Adrenal gland (tissue), 9 donors: ENCODE measurements at regions not wholly inside any gene's neighbourhood (a gene's known extent, or its start where the extent isn't known, plus 50 kb on each side); places are given as distances from the start of the nearest gene placed in this dataset.
"Not testable (repeated sequence)": the region's sequence is repeated elsewhere in the genome, so short reads cannot be mapped to it uniquely, and the experiment has no call there.

Experiments used
- DNase-seq, 7 donors: peaks; one replicate each; pipeline ENCODE4 v3.0.0-alpha.2; 2019 to 2020
- H3K27ac ChIP-seq, 5 donors: fragments of 200-600 bp; sonication (generic) in 4 of 5; 1 replicate in 3 of 5; 2 replicates in 2 of 5; pipeline versions ENCODE4 v1.5.1 to v1.8.0; 2016 to 2020; ENCODE audit warnings: mild to moderate bottlenecking in 1 of 5
- H3K27me3 ChIP-seq: fragments of 200-600 bp; 2 replicates; pipeline ENCODE4 v1.8.0; 2021
- H3K36me3 ChIP-seq, 2 donors: fragments of 200-600 bp; replicated peaks in 1 of 2; 1 replicate in 1 of 2; 2 replicates in 1 of 2; pipeline versions ENCODE4 v1.5.1 to v1.8.0; 2018 to 2022
- H3K4me1 ChIP-seq, 2 donors: fragments of 200-600 bp; replicated peaks in 1 of 2; 1 replicate in 1 of 2; 2 replicates in 1 of 2; pipeline versions ENCODE4 v1.5.1 to v1.8.0; 2018 to 2021
- H3K4me3 ChIP-seq, 4 donors: fragments of 200-600 bp; sonication (generic) in 3 of 4; one replicate each; pipeline ENCODE4 v1.5.1; 2016 to 2018
- H3K9me3 ChIP-seq, 3 donors: fragments of 200-600 bp; sonication (generic) in 1 of 3; replicated peaks in 1 of 3; 1 replicate in 2 of 3; 2 replicates in 1 of 3; pipeline versions ENCODE4 v1.5.1 to v1.8.0; 2016 to 2021
- CTCF ChIP-seq, 6 experiments: fragments of 450-650 bp in 4 of 6; fragments of 200-600 bp in 2 of 6; sonication (generic) in 1 of 6; IDR thresholded peaks; 1 replicate in 5 of 6; 2 replicates in 1 of 6; pipeline versions ENCODE4 v1.5.1 to v1.8.0; 2016 to 2021; ENCODE audit warnings: antibody characterized with exemption in 6 of 6, mild to moderate bottlenecking in 2 of 6, moderate library complexity in 1 of 6
- POLR2A ChIP-seq, 2 donors: fragments of 450-650 bp; IDR thresholded peaks; one replicate each; pipeline ENCODE4 v1.6.1; 2017; ENCODE audit warnings: antibody characterized with exemption in 2 of 2, mild to moderate bottlenecking in 2 of 2, moderate library complexity in 1 of 2
- WGBS, 4 donors: extraction: QIAGEN DNeasy Blood & Tissue Kit in 2 of 4; methylation state at CpG; one replicate each; pipeline versions ENCODE4 v1.1.5 to v1.1.7; 2013 to 2017; 5-methylcytosine and 5-hydroxymethylcytosine counted together
- intact Hi-C, 2 donors: fragments of 100-400 bp; cut with DNase I; formaldehyde crosslinking; loops; one replicate each; pipeline versions ENCODE4 v1.14.1 to v1.15.0; 2022 to 2023
- donor health status: healthy with polysubstance abuse.
- donor health status: Bipolar disorder and iron deficiency.
- donor health status: DM: yes; HTN: yes; CAD: no.
- donor health status: DM: no; HTN: no; CAD: no.
- donor health status: DM: no; HTN: no; CAD: no.

- Histone ChIP-seq H3K4me1 (no peaks in the 10 kb centered on the region), H3K36me3 (no peaks in the 10 kb centered on the region), H3K4me3 (no peak overlapping the region), H3K27ac (no peak overlapping the region), H3K27me3 (no peaks in the 10 kb centered on the region), H3K9me3 (no peaks in the 10 kb centered on the region)
- TF ChIP-seq POLR2A (IDR thresholded peaks at IDR 0.05) (no peak), CTCF (IDR thresholded peaks at IDR 0.05) (no peak)
- 68 to 89% (median 76%) methylated on average over 1 of the region's 1 CpG for WGBS, 4 donors
- no peak for DNase-seq
- intact Hi-C loops = no loop called here
These were observed 58.1 kb downstream of the TUBA3C start for GRCh38 chr13:19123502-19123901.

GRCh38 chr13:19117913-19118739 lies 63.5 kb downstream of the TUBA3C start:
- H3K27ac ChIP-seq = no peak overlapping the region
- TF ChIP-seq CTCF (IDR thresholded peaks at IDR 0.05) (no peak), POLR2A (IDR thresholded peaks at IDR 0.05) (no peak)
- no peaks in the 10 kb centered on the region for H3K36me3 ChIP-seq
- no peaks in the 10 kb centered on the region for H3K9me3 ChIP-seq
- H3K4me3 ChIP-seq = no peak overlapping the region
- no peak for DNase-seq
- intact Hi-C loops = no loop called here
- WGBS, 4 donors = 81 to 88% (median 87%) methylated on average over 27 to 32 of the region's 32 CpGs
- no peaks in the 10 kb centered on the region for H3K27me3 ChIP-seq
- H3K4me1 ChIP-seq = no peaks in the 10 kb centered on the region

- DNase-seq = not testable (repeated sequence)
These were observed 72.4 kb downstream of the TUBA3C start for GRCh38 chr13:19109225-19109624.

GRCh38 chr13:19103140-19103539 lies 78.5 kb downstream of the TUBA3C start:
- Histone ChIP-seq H3K36me3 (no peaks in the 10 kb centered on the region), H3K4me3 (no peak overlapping the region), H3K9me3 (no peaks in the 10 kb centered on the region), H3K4me1 (no peaks in the 10 kb centered on the region), H3K27me3 (no peaks in the 10 kb centered on the region), H3K27ac (no peak overlapping the region)
- TF ChIP-seq POLR2A (IDR thresholded peaks at IDR 0.05) = no peak
- no peak for TF ChIP-seq CTCF (IDR thresholded peaks at IDR 0.05)
- DNase-seq = no peak
- intact Hi-C loops = no loop called here

More at GRCh38 chr13:19109225-19109624, 72.4 kb downstream of the TUBA3C start:
- H3K9me3 ChIP-seq, H3K4me3 ChIP-seq, H3K36me3 ChIP-seq, H3K27ac ChIP-seq, H3K4me1 ChIP-seq, intact Hi-C loops, H3K27me3 ChIP-seq: not testable (repeated sequence)
- 46 to 86% (median 57%) methylated on average over 14 to 29 of the region's 29 CpGs for WGBS, 4 donors

- Histone ChIP-seq H3K27me3 (no peaks in the 10 kb centered on the region), H3K4me1 (no peaks in the 10 kb centered on the region), H3K4me3 (no peak overlapping the region), H3K27ac (no peak overlapping the region), H3K36me3 (no peaks in the 10 kb centered on the region), H3K9me3 (no peaks in the 10 kb centered on the region)
- no peak for TF ChIP-seq POLR2A (IDR thresholded peaks at IDR 0.05)
- TF ChIP-seq CTCF (IDR thresholded peaks at IDR 0.05) = no peak
- intact Hi-C loops = no loop called here
- no peak for DNase-seq
- 30 to 55% (median 48%) methylated on average over 1 of the region's 1 CpG for WGBS, 4 donors
These were observed 88.3 kb downstream of the TUBA3C start for GRCh38 chr13:19093369-19093768.
